Activated naive CD4-positive, alpha-beta T cell (primary cell): ENCODE measurements at regions not wholly inside any gene's neighbourhood (a gene's known extent, or its start where the extent isn't known, plus 50 kb on each side); places are given as distances from the start of the nearest gene placed in this dataset.
"Not testable (repeated sequence)": the region's sequence is repeated elsewhere in the genome, so short reads cannot be mapped to it uniquely, and the experiment has no call there.

Source experiments
- DNase-seq, 4 experiments: peaks; one replicate each; lab custom pipeline; 2025; lab: John Stamatoyannopoulos, UW

- no peak for DNase-seq
Observed at GRCh38 chr18:25560369-25560768, 208.4 kb upstream of the ZNF521 start.

DNA sequence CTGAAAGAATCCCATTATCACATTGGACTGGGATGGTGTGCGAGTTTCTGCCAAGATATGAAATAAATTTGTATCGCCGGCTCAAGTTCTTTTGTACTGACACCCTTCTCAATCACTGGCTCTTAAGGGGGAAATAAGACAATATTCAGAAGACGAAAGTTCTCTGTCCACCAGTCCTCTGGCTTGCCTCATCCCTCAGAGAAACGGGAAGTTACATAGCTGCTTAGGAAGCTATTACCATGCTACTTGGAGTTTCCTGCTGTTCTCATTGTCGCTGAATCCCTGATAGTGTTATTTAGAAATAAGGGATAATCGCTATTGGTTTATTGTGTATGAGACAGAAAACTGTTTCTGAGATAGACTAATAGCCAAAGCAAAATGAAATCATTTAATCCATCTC is 205.0 kb upstream of the ZNF521 start:
- DNase-seq = no peak

DNA sequence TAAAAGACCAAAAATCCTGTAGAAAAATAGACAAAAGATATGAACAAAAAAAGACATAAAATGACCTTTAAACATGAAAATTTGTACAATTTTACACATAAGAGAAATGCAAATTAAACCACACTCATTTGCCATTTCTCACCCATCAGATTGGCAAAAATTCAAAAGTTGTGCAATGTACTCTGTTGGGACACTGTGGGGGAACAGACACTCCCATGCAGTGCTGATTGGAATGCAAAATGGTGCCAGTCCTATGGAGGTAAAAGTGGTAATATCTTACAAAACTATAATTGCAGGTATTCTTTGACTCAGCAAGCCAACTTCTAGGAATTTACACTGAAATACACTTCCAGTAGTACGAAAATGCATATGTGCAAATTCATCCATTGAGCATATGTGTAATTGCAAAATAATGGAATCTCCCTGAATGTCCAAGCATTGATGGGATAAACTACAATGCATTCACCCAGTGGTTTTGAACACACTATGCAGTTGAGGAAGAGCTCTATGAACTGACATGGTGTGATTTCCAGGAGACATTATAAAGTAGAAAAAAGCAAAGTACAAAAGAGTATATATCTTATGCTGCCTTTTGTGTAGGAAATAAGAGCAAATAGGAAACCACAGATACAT is 201.8 kb upstream of the ZNF521 start:
- DNase-seq = no peak

GRCh38 chr18:25544546-25545287 is 192.8 kb upstream of the ZNF521 start:
- no peak for DNase-seq

- DNase-seq = no peak
Observed at GRCh38 chr18:25538175-25538922, 186.4 kb upstream of the ZNF521 start.

DNA sequence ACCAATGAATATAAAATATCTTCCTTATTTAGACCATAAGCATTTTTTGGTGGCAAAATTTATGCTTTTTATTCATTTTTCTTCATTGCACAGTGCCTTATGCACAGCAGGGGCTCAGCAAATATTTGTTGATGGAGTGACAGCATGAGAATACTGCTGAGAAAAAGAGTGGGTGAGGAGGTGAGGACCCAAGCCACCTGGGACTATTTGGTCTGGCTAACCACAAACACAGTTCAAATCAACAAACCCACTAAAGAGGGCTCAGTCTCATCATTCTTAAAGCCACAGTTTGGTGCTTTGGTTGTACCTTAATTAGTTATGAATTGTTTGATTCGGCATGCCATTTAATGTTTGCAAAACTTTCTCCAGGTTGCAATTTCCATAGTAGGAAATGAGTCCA is 183.5 kb upstream of the ZNF521 start:
- no peak for DNase-seq

GRCh38 chr18:25534401-25534800 is 182.4 kb upstream of the ZNF521 start:
- DNase-seq = no peak

GRCh38 chr18:25533218-25533617 is 181.3 kb upstream of the ZNF521 start:
- DNase-seq = no peak

- DNase-seq = no peak
Observed at GRCh38 chr18:25531207-25531606, 179.2 kb upstream of the ZNF521 start.

GRCh38 chr18:25525789-25526188 is 173.8 kb upstream of the ZNF521 start:
- DNase-seq = not testable (repeated sequence)

DNA sequence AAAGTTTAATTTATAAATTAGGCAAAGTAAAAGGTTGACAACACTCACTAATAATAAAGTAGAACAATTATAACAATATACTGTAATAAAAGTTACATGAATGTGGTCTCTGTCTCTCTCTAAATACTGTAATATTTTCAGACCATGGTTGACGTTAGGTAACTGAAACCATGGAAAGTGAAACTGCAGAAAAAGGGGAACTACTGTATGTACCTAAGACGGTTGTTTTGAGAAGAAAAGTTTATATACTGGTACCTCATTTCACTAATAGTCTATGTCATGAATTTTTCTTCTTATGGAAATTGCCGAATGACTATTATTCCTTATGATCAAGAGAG is 166.7 kb upstream of the ZNF521 start:
- DNase-seq = no peak

GRCh38 chr18:25517881-25518715 is 166.1 kb upstream of the ZNF521 start:
- DNase-seq = no peak

GRCh38 chr18:25516747-25517498 is 165.0 kb upstream of the ZNF521 start:
- DNase-seq = no peak

GRCh38 chr18:25516121-25516520 is 164.2 kb upstream of the ZNF521 start:
- DNase-seq = no peak

GRCh38 chr18:25510096-25510495 is 158.1 kb upstream of the ZNF521 start:
- DNase-seq = no peak

- no peak for DNase-seq
Observed at GRCh38 chr18:25503567-25504081, 151.7 kb upstream of the ZNF521 start.

DNA sequence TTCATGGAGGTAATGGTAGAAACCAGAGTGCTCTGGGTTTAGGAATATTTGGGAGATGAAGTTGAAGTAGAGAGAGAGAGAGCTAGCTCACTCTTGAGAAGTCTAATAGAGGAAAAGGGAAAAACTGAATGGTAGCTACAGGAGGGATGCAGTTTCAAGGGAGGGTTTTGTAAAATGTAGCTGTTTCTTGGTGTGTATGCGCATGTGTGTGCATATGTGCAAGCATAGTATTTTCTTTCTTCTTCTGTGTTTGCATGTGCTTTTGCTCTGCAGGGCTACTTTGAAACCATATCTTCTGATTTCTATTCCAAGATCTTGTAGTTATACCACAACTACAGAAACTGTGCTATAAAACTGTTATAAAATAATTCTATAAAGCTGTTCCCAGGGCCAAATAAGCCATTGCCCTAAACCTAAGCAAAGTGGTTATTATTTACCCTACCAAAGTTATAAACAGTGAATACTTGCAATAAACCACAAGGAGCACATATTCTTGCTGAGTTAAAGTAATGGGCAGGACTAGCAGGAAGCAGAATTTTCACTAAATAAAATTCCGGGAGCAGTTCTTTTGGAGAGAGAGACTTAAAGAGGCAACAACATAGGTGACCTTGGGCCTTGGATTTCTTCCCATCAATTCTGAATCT is 145.3 kb upstream of the ZNF521 start:
- no peak for DNase-seq

GRCh38 chr18:25496544-25496943 is 144.6 kb upstream of the ZNF521 start:
- no peak for DNase-seq

- no peak for DNase-seq
Observed at GRCh38 chr18:25495606-25496005, 143.6 kb upstream of the ZNF521 start.

DNA sequence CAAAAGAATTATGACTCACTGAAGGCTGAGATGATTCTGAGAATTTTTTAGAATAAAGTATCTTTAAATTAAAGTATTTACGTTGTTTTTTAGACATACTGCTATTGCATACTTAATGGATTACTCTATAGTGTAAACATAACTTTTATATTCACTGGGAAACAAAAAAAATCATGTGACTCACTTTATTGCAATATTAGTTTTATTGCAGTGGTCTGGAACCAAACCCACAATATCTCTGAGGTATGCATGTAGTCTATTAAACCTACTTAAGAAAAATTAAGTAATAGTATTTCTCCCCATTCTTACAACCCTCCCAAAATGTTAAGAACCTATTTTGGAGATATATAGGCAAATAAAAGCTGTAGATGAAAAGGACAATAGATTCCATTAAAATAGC is 142.9 kb upstream of the ZNF521 start:
- no peak for DNase-seq

- no peak for DNase-seq
Observed at GRCh38 chr18:25493401-25493800, 141.4 kb upstream of the ZNF521 start.
